CD4-positive, alpha-beta T cell treated with Interleukin-6 for 4 hours (primary cell): ENCODE measurements at regions not wholly inside any gene's neighbourhood (a gene's known extent, or its start where the extent isn't known, plus 50 kb on each side); places are given as distances from the start of the nearest gene placed in this dataset.

Source experiments
- DNase-seq: peaks from one replicate; pipeline ENCODE4 v3.0.0-alpha.2; 2020; ENCODE audit warnings: mixed read lengths

DNA sequence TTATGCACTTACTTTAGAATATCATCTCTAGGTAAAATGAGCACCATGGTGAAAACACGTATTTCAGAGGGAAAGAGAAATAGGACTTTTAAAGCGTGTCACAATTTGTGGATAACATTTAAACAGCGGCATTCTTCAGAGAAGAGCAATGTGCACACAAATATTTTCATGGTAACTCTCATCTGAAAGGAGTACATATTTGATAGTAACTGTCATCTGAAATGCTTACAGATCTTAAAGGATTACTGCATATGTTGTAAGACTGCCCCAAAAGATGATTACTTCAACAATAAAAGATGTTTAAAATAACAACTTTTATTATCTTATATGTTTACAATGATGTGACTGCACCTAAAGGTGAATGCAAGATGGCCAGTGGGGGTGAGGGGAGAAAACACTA lies 408.8 kb downstream of the PLA2G4A start:
- DNase-seq, result no peak

- DNase-seq, result no peak
Observed at GRCh38 chr1:187241971-187242370, 413.2 kb downstream of the PLA2G4A start.

GRCh38 chr1:187244623-187245022 lies 415.9 kb downstream of the PLA2G4A start:
- DNase-seq, result no peak

DNA sequence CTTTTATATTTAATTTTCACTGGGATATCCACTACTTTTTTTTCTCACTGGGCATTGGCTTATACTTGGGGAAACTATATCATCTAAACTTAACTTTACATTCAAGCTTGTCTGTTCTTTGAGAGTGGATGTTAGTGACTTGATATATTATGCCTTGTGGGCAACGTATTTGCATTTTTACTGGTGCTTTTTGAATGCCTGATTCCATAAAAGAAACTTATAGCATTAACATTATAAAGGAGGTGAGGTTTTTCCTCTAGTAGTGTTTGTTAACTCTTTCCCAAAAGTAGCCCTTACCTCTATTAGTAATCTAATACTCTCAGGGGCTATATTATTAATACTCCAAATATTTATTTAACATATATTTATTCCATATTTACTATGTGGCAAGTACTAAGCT lies 416.5 kb downstream of the PLA2G4A start:
- DNase-seq, result no peak

DNA sequence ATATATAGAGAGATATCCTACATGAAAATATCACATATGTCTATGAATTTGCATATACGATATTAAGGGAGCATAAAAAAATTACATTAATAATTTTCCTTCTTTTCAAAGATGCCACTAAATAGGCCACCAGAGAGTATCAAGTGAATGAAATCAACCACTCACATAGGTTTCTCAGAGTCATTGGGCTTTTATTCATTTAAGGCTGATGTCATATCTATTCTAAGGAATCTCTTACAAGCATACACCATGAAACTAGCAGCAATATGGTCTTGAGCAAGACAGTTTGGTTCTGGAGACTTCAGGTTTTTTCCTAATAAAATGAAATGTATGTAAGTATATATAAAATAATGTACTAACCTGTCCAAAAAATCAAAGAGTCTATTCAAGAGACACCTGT lies 420.4 kb downstream of the PLA2G4A start:
- DNase-seq, result no peak

DNA sequence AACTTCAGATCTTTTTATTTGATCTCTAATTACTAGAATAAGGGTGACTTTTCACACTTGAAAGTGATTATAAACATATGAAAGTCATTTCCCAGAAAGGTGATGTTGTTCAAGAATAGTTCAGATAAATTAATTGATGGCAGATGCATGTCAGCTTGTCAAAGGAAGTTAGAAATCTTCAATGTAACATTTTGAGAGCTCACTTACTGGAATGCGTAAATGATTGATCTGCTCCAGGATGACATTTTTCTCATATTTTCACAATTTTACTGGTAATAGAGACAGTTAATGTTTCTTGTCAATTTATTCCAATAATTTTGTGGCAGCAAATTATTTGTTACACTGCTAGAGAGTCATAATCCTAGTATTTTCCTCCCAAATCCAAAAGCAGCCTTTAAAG lies 424.2 kb downstream of the PLA2G4A start:
- DNase-seq, result no peak

- no peak for DNase-seq
Observed at GRCh38 chr1:187257476-187257875, 428.7 kb downstream of the PLA2G4A start.

- DNase-seq, result no peak
Observed at GRCh38 chr1:187261637-187262036, 432.9 kb downstream of the PLA2G4A start.

- no peak for DNase-seq
Observed at GRCh38 chr1:187262731-187263130, 434.0 kb downstream of the PLA2G4A start.

DNA sequence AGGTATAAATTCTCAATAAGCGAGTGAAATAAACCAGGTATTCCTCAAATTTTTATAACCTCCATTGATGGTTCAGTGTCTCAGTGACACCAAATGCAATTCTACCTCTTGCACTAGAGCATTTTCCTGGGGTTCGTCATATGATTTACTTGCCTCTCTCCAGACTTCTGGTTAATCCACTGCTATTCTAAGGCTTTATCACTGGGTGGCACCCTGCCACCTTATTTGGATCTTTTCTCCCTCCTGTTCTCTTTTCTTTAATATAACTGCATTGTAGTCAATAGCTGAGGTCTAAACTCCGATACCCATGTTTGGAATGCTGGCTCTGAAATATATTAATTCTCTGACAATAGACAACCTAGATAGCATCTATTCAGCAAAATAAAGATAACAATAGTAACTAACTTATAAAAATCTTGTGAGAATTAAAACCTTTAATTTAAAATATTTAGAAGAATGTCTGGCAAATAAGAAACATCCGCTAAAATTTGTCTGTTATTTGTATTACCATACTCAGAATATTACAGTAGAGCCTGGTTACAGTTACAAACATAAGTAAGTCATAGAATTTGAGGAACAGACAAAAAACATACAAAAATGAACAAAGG lies 436.4 kb downstream of the PLA2G4A start:
- no peak for DNase-seq

GRCh38 chr1:187266051-187266450 lies 437.3 kb downstream of the PLA2G4A start:
- no peak for DNase-seq

- DNase-seq, result no peak
Observed at GRCh38 chr1:187267827-187268226, 439.1 kb downstream of the PLA2G4A start.

GRCh38 chr1:187270256-187270655 lies 441.5 kb downstream of the PLA2G4A start:
- no peak for DNase-seq

DNA sequence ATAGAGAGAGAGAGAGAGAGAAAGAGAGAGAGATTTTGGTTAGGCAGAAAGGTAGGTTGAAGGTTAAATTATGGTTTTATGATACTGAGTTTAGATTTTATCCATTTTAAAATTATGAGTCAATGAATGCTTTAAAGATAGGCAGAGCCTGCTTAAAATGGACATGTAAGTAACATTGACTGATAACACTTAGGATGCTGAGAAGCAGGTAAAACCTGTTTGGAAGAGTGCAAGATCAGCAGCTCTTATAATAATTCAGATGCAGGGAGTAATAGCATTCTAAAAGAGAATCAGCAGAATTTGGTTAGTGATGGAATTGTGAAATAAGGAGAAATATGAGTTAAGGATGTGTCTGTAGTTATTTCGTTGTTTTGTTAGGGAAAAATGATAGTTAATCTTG lies 446.6 kb downstream of the PLA2G4A start:
- DNase-seq, result no peak

DNA sequence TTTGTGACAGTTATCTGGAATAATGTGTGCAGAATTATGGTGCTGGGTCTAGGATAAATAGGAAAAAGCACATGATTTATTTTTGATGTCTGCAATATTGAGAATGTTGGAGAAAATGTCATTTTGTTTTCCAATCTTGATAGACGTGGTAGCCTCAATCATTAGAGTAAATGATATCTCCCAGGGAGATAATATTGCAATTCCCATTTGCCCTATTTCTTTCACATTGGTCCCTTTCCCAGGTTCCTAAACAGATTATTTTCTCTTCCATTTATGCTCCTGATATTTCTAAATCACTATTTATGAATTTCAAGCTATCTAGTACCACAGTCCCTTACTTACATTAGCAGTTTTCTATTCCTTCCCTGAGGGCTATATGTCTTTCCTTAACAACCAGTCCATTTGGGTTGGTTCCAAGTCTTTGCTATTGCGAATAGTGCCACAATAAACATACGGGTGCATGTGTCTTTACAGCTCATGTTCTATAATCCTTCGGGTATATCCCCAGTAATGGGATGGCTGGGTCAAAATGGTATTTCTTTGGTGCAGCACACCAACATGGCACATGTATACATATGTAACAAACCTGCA lies 447.3 kb downstream of the PLA2G4A start:
- DNase-seq, result no peak

- no peak for DNase-seq
Observed at GRCh38 chr1:187276677-187277076, 447.9 kb downstream of the PLA2G4A start.

GRCh38 chr1:187280031-187280430 lies 451.3 kb downstream of the PLA2G4A start:
- no peak for DNase-seq

GRCh38 chr1:187281085-187281484 lies 452.3 kb downstream of the PLA2G4A start:
- no peak for DNase-seq

DNA sequence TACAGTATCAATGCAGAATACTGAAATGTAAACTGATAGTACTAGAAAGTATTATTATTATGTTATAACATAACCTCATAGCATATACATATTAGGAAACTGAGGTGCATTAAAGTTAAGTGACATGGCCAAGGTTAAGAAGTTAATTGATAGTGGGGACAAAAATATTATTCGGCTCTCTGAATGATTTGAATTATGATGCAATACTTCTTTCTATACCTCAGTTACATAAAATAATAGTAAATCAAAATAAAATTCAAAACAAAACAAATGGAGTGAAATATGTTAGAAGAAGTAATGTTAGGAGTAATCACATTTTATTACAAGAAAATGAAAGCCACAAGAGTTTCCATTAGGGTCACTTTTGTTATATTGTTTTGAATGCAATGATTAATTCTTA lies 455.2 kb downstream of the PLA2G4A start:
- no peak for DNase-seq

DNA sequence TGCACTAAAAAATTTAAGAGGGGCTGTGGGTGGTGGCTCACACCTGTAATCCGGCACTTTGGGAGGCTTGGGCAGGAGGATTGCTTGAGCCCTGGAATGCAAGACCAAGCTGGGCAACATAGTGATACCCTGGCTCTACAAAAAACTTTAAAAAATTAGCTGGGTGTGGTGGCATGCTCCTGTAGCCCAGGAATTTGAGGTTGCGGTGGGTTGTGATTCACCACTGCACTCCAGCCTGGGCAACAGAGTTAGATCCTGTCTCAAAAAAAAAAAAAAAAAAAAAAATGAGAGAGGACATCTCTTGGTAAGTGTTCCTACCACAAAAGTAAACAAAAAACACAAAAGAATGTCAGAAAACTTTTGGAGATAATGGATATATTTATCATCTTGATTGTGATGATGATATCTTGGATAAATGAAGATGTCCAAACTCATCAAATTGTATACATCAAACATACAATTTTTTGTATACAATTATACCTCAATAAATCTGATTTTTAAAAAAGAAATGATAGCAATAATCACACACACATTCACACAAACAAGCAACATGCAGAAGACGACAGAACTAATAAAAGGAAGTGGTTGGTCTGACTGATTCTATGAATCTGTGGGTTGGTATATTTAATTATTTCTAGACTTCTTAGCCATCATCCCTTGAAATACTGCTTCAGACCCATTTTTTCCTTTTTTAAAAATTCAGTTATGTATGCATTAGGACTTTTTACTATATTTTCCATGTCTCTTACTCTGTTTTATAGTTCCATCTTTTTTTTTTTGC lies 465.9 kb downstream of the PLA2G4A start:
- DNase-seq, result no peak

GRCh38 chr1:187300081-187300480 lies 471.3 kb downstream of the PLA2G4A start:
- no peak for DNase-seq

- no peak for DNase-seq
Observed at GRCh38 chr1:187306710-187307415, 478.1 kb downstream of the PLA2G4A start.

DNA sequence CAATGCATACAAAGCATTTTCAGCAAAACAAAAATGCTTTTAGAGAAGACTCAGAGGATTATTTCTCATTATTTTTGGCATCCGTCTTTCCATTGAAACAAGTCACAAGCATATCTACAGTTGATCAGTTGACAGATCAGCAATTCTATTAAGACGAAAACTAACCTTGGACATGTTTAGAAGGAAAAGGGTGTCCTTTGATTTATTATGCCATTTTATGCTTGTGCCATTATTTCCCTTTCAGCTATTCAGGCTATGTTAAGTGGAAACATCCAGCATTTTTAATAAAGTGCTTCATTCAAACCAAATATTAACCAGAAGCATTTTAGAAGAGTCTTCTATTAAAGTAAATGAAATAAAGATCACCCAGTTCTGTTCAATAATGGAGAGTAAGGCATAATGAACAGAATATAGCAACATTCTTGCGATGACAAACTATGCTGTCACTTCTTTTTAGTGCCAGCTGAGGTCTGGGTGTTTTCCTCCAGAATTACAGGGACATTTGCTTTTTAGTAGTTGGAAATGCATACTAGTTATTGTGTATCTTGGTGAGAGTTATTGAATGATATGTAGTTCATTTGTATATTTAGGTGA lies 481.4 kb downstream of the PLA2G4A start:
- no peak for DNase-seq
